Kidney (tissue), 13 donors: ENCODE measurements at regions not wholly inside any gene's neighbourhood (a gene's known extent, or its start where the extent isn't known, plus 50 kb on each side); places are given as distances from the start of the nearest gene placed in this dataset.

Experiments used
- DNase-seq, 5 donors: peaks; one replicate each; pipeline ENCODE4 v3.0.0-alpha.2; 2013 to 2020
- FAIRE-seq: peaks from 2 replicates; lab custom pipeline; 2012; peaks lifted over from hg19 to GRCh38; lab: Jason Lieb, UNC
- H3K27ac ChIP-seq, 2 donors: one replicate each; pipeline ENCODE4 v1.7.0; 2013; ENCODE audit warnings: low read depth in 2 of 2, low read length in 2 of 2, inconsistent platforms in 1 of 2
- H3K27me3 ChIP-seq: one replicate; pipeline ENCODE4 v1.7.1; 2013; ENCODE audit warnings: low read length, inconsistent platforms; ENCODE audit not compliant: control insufficient read depth, insufficient read depth
- H3K36me3 ChIP-seq, 3 donors: one replicate each; pipeline versions ENCODE4 v1.7.0 to v1.7.1; 2013; ENCODE audit warnings: low read length in 3 of 3, control low read depth in 1 of 3, inconsistent platforms in 1 of 3; ENCODE audit not compliant: insufficient read depth in 3 of 3, control insufficient read depth in 2 of 3
- H3K4me1 ChIP-seq, 3 donors: one replicate each; pipeline versions ENCODE4 v1.7.0 to v1.7.1; 2013; ENCODE audit warnings: low read length in 3 of 3, inconsistent platforms in 1 of 3, low read depth in 1 of 3; ENCODE audit not compliant: control insufficient read depth in 2 of 3, insufficient read depth in 2 of 3
- H3K4me3 ChIP-seq, 3 donors: one replicate each; pipeline versions ENCODE4 v1.7.0 to v1.8.1; 2013; ENCODE audit warnings: low read length in 3 of 3, control low read depth in 1 of 3, inconsistent platforms in 1 of 3
- H3K9ac ChIP-seq, 3 donors: one replicate each; pipeline versions ENCODE4 v1.7.0 to v1.7.1; 2013; ENCODE audit warnings: low read length in 3 of 3, control low read depth in 1 of 3, inconsistent platforms in 1 of 3
- H3K9me3 ChIP-seq, 3 donors: one replicate each; pipeline versions ENCODE4 v1.7.0 to v1.7.1; 2013; ENCODE audit warnings: low read length in 3 of 3, control low read depth in 1 of 3, inconsistent platforms in 1 of 3; ENCODE audit not compliant: control insufficient read depth in 2 of 3, insufficient read depth in 1 of 3
- intact Hi-C: fragments of 100-400 bp; cut with DNase I; formaldehyde crosslinking; loops from one replicate; pipeline ENCODE4 v1.11.1; 2022
- TF ChIP-seq, protein P1 (sequence below): IDR thresholded peaks from 3 replicates; pipeline ENCODE4 v1.5.1; 2012; ENCODE audit warnings: mild to moderate bottlenecking, moderate library complexity, borderline replicate concordance; ENCODE audit not compliant: insufficient read depth; ENCODE audit errors: extremely low read depth
- donor health status: control.
- donor health status: control.
- donor health status: control.
- donor health status: control.
- donor health status: control.
- donor health status: DM: yes; HTN: yes; CAD: no.
- donor health status: Normal renal cell carcinoma (clear cell type).

DNA sequence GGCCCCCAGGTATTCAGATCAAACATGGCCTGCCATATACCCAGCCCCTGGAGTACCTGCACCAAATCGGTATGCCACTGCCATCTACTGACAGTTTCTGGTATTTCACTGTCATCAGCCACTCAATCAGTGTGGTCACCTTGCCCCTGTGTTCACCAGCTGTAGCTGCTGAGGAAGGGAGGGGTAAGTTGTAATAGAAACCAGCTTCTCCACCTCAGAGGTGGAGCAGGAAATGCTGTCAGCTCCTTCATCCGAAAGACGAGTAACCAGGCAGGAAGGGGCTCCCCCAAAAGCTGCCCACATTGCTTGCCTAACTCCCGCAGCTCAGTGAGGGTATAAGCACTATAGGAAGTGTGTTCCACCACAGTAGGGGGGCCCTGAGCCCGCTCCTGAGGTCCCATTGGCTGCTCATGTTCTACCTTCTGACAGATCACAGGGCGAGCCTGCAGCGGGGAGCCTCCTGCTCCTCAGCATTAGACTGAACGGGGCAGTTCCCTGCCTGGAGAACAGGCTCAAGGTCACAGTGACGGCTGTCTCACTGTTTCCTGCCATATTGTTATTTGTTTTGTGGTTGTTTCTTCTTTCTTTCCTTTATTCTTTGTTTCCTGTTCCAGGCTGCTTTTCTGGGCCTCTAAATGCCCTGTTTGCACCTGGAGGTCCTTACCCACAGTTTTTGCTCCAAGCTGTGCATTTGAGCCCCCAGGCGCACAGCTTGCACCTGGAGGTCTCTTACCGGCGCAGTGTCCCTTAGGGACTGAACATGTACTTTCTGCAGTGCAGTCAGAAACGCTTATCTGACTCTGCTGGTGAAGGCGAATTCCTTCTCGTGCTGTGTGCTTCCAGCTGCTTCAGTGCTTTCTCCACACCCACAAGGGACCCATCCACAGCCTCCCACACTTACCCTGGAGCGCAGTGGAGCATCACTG is 1638.3 kb downstream of the MRPL39 start:
- TF ChIP-seq, protein P1, sequence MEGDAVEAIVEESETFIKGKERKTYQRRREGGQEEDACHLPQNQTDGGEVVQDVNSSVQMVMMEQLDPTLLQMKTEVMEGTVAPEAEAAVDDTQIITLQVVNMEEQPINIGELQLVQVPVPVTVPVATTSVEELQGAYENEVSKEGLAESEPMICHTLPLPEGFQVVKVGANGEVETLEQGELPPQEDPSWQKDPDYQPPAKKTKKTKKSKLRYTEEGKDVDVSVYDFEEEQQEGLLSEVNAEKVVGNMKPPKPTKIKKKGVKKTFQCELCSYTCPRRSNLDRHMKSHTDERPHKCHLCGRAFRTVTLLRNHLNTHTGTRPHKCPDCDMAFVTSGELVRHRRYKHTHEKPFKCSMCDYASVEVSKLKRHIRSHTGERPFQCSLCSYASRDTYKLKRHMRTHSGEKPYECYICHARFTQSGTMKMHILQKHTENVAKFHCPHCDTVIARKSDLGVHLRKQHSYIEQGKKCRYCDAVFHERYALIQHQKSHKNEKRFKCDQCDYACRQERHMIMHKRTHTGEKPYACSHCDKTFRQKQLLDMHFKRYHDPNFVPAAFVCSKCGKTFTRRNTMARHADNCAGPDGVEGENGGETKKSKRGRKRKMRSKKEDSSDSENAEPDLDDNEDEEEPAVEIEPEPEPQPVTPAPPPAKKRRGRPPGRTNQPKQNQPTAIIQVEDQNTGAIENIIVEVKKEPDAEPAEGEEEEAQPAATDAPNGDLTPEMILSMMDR, result peak; percentile 57
- FAIRE-seq, result no peak
- H3K36me3 ChIP-seq, result no peaks in the 10 kb centered on the region

DNA sequence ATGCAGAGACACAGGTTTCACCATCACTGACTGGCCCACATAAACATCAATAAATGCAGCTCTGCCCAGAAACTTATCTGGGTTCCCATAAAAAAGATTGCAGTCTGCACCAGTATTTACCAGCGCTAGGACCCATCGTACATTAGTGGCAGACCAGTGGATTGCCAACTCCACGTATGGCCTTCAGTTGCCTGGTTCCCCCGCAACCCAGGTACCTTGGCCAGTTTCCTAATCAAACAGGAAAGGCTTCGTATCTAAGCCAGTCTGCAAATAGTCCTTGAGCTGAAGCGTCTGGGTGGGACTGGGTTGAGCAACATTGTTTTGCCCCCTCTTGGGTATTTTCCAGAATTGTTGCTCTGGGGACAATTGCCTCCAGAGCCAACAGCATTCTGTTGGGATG is 1639.3 kb downstream of the MRPL39 start:
- FAIRE-seq, result no peak
- Histone ChIP-seq H3K36me3 (no peaks in the 10 kb centered on the region), H3K27ac (no peak overlapping the region), H3K4me3 (no peak overlapping the region), H3K9me3 (no peaks in the 10 kb centered on the region), H3K27me3 (no peaks in the 10 kb centered on the region), H3K9ac (no peak overlapping the region), H3K4me1 (no peaks in the 10 kb centered on the region)
- intact Hi-C loops, result no loop called here
- DNase-seq, result no peak
- TF ChIP-seq, protein P1, result no peak

More for the DNA sequence above, 1638.3 kb downstream of the MRPL39 start:
- DNase-seq, result peak in 4 of 5 donors; percentile 41 to 87 (median 81)
- H3K27me3 ChIP-seq, result no peaks in the 10 kb centered on the region
- no peaks in the 10 kb centered on the region for H3K9me3 ChIP-seq
- H3K9ac ChIP-seq, result no peak overlapping the region
- H3K27ac ChIP-seq, result no peak overlapping the region
- no peaks in the 10 kb centered on the region for H3K4me1 ChIP-seq
- no peak overlapping the region for H3K4me3 ChIP-seq
- intact Hi-C loops, result no loop called here

DNA sequence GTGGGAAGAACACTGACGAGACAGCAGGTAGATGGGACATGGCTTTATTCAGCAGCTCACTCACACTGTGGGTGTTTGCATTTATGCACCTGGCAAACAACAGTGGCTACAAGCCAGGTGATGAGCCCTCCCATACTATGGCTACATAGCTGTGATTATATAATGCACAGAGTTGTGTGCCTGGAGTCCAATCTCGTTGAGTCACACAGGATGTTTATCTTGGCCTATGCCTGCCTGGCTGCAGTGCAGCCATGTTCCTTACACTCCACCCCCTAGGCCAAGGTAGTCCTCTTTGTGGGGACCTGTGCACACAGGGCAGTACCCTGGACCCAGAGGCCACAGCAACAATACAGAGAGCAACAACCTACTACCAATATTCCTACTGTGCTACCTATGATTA is 1643.8 kb downstream of the MRPL39 start:
- H3K4me3 ChIP-seq, result no peak overlapping the region
- H3K36me3 ChIP-seq, result no peaks in the 10 kb centered on the region
- no peak for DNase-seq
- TF ChIP-seq, protein P1, result no peak
- intact Hi-C loops, result no loop called here
- FAIRE-seq, result no peak
- H3K4me1 ChIP-seq, result no peaks in the 10 kb centered on the region
- no peaks in the 10 kb centered on the region for H3K9me3 ChIP-seq
- no peak overlapping the region for H3K27ac ChIP-seq
- H3K27me3 ChIP-seq, result no peaks in the 10 kb centered on the region
- no peak overlapping the region for H3K9ac ChIP-seq
